Fibroblast of upper back skin (primary cell): ENCODE measurements at regions not wholly inside any gene's neighbourhood (a gene's known extent, or its start where the extent isn't known, plus 50 kb on each side); places are given as distances from the start of the nearest gene placed in this dataset.
"Not testable (repeated sequence)": the region's sequence is repeated elsewhere in the genome, so short reads cannot be mapped to it uniquely, and the experiment has no call there.

Experiments
- DNase-seq: peaks from one replicate; pipeline ENCODE4 v3.0.0-alpha.2; 2013

DNA sequence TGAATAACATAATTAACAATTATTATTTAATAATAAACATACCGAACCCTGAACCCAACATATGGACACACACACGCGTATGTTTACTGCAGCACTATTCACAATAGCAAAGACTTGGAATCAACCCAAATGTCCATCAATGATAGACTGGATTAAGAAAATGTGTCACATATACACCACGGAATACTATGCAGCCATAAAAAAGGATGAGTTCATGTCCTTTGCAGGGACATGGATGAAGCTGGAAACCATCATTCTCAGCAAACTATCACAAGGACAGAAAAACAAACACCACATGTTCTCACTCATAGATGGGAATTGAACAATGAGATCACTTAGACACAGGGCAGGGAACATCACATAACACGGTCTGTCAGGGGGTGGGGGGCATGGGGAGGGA lies 333.5 kb downstream of the KIF20B start:
- DNase-seq, result not testable (repeated sequence)

DNA sequence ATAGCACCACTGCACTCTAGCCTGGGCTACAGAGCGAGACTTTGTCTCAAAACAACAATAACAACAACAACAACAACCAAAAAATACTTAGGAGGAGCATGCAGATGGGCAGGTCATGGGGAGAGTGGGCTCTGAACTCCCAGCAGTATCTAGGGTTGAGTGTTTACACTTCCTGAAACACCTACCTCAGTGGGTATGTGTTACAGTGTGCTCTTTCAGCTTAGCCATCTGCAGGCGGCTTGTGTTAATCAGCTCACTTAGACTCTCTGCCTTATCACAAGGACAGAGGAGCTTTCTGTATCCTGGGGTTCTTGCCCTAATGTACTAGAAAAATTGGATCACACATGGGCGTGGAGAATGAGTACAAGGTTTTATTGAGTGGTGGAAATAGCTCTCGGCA lies 340.2 kb downstream of the KIF20B start:
- no peak for DNase-seq

GRCh38 chr10:90042075-90042474 lies 340.7 kb downstream of the KIF20B start:
- DNase-seq, result no peak

DNA sequence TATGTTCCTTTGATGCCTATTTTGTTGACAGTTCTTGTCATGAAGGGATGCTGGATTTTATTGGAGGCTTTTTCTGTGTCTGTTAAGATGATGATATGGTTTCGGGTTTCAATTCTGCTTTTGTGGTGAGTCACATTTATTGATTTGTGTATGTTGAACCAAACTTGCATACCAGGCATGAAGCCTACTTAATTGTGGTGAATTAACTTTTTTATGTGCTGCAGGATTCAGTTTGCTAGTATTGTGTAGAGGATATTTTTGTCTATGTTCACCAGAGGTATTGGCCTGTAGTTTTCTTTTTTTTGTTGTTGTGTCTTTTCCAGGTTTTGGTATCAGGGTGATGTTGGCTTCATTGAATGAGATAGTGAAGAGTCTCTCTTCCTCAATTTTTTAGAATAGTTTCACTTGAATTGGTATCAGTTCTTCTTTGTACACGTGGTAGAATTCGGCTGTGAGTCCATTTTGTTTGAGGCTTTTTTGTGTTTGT lies 345.9 kb downstream of the KIF20B start:
- peak; percentile 17 for DNase-seq

DNA sequence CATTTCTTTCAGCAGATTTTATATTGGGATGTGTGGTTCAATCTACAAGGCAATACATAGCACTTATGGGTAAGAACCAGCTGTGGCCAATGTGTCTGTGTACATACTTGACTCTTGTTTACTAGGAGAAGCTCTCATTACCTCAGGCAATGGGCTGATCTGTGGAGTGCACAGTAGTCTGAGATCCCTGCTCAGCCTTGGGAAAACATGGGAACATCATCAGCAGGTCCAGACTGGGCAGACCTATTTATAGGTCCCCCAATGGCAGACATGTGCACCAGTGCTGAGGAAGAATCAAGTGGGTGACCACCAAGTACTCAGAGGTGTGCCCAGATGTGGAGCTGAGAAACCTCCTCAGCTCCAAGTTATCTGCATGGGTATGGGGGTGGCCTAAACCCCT lies 349.7 kb downstream of the KIF20B start:
- no peak for DNase-seq

DNA sequence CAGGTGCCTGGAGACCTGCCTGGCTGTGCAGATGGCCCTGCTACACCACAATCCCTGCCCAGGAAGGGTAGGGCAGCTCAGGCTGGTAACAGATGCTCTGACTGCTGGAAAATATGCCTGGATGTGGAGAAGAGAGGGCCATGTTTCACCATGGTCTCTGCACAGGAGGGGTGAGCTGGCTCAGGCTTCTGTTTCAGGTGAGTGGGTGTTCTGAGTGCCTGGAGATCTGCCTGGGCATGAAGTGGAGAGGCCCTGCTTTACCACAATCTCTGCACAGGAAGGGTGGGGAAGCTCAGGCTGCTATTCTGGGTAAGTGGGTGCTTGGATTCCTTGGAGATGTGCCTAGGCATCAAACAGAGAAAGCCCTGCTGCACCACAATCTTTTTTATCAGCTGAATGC lies 350.1 kb downstream of the KIF20B start:
- DNase-seq, result no peak

DNA sequence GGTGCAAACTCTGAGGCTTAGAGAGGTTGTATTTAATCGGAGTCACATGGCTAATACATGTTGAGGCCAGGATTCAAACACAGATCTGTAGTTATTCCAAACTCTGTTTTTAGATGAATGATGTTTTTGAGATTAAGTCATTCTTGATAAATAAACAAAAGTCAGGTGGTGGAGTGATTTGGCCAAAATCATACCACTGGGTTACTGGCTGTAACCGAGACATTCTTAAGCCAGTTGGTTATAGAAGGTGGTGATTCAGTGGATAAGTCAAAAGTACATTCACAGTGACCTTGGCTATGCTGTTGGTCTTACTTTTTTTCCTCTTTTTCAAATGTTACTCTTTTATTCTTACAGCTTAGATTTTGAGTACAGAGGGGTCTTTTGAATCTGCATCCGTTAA lies 361.4 kb downstream of the KIF20B start:
- DNase-seq, result no peak

GRCh38 chr10:90064295-90064694 lies 362.9 kb downstream of the KIF20B start:
- DNase-seq, result no peak

- DNase-seq, result no peak
Observed at GRCh38 chr10:90066435-90066834, 365.0 kb downstream of the KIF20B start.

- no peak for DNase-seq
Observed at GRCh38 chr10:90075995-90076394, 374.6 kb downstream of the KIF20B start.

DNA sequence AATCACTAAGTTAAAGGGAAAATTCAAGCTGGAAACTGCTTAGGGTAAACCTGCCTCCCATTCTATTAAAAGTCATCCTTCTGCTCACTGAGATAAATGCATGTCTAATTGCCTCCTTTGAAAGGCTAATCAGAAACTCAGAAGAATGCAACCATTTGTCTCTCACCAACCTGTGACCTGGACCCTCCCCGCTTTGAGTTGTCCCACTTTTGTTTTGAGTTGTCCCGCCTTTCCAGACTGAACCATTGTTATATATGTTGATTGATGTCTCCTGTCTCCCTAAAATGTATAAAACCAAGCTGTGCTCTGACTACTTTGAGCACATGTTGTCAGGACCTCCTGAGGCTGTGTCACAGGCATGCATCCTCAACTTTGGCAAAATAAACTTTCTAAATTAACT lies 378.4 kb downstream of the KIF20B start:
- no peak for DNase-seq

DNA sequence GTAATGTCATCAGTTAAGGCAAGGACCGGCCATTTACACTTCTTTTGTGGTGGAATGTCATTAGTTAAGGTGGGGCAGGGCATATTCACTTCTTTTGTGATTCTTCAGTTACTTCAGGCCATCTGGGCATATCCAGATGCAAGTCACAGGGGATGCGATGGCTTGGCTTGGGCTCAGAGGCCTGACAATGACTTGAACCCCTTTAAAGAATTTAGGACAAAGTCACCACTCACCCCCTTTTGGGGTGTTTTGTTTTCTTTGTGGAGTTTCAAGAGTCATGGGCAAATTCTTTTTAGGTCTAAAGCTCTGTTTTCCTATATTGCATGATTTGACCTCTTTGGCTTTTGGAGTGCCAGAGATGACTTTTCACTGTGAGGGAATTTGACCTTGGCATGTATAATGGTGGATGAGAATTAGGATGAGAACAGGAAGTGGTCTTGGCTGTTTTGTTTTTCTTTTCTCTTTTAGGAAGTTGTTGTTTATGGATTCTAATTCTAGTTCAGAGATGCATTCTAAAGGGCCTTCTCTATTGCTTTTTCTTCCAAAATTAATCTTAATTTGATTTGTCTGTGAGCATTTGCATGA lies 385.3 kb downstream of the KIF20B start:
- DNase-seq, result not testable (repeated sequence)

- peak; percentile 87 for DNase-seq
Observed at GRCh38 chr10:90087197-90088023, 386.0 kb downstream of the KIF20B start.

DNA sequence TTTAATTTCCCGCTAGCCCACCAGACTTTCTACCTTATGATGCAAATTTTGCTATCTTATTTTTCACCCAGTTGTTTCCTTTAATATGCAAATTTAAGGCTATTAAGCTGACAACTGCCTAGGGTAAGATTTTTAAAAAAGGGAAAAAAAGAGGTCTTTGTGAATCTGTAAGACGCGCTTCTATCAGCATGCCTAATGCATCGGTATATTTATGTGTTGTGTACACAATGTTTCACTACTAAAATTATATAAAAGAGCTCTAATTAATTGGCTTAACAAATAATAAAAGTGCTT lies 386.6 kb downstream of the KIF20B start:
- DNase-seq, result no peak

DNA sequence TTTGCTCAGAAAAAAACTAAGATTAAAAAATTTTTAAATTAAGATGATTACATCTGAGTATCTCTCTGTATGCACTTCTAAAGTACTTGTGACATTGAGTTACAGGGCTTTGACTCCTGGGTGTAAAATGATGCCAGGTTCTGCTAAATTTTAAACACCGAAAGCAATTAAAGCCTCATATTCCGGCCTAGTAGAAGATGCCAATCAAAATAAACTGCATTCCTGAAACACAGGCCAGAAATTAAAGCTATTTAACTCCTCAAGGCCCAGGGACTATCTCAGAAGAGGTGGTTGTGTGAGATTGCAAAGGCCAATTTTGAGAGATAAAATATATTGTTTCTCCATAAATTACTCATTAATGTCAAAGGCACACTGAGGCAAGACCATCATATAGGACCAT lies 388.3 kb downstream of the KIF20B start:
- DNase-seq, result peak; percentile 7

DNA sequence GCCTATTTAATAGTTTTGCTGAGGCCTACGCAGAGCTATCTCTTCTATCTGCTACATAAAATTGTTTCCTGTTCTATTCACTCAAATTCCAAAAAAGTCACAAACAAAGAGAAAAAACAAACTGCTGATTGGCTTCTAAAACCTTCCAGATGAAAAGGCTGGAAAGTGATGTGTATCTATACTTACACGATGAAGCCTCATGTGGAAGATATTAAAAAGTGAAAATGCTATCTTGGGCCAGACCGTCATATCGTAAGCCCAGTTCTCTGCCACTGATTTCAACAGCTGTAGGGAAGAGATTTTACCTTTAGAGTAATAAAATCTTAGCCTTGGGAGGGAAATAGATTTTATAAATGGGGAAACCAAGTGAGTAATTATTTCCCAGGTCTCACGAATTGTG lies 394.8 kb downstream of the KIF20B start:
- DNase-seq, result no peak

GRCh38 chr10:90107581-90107980 lies 406.2 kb downstream of the KIF20B start:
- not testable (repeated sequence) for DNase-seq

- peak; percentile 33 for DNase-seq
Observed at GRCh38 chr10:90111671-90112070, 410.3 kb downstream of the KIF20B start.

GRCh38 chr10:90112681-90113080 lies 411.3 kb downstream of the KIF20B start:
- DNase-seq, result peak; percentile 59

- DNase-seq, result not testable (repeated sequence)
Observed at GRCh38 chr10:90118567-90118966, 417.2 kb downstream of the KIF20B start.

DNA sequence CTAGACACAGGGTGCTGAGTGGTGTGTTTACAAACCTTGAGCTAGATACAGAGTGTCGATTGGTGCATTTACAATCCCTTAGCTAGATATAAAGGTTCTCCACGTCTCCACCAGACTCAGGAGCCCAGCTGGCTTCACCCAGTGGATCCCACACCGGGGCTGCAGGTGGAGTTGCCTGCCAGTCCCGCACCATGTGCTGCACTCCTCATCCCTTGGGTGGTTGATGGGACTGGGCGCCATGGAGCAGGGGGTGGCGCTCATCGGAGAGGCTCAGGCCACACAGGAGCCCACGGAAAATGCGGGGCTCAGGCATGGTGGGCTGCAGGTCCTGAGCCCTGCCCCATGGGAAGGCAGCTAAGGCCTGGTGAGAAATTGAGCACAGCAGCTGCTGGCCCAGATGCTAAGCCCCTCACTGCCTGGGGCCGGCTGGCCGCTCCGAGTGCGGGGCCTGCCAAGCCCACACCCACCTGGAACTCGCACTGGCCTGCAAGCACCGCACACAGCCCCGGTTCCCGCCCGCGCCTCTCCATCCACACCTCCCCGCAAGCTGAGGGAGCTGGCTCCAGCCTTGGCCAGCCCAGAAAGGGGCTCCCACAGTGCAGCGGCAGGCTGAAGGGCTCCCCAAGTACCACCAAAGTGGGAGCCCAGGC lies 418.4 kb downstream of the KIF20B start:
- not testable (repeated sequence) for DNase-seq

GRCh38 chr10:90125456-90126255 lies 424.3 kb downstream of the KIF20B start:
- DNase-seq, result peak; percentile 69

GRCh38 chr10:90126256-90126595 lies 424.8 kb downstream of the KIF20B start:
- no peak for DNase-seq
